ENCODE measurements at regions not wholly inside any gene's neighbourhood (a gene's known extent, or its start where the extent isn't known, plus 50 kb on each side); places are given as distances from the start of the nearest gene placed in this dataset.

DNA sequence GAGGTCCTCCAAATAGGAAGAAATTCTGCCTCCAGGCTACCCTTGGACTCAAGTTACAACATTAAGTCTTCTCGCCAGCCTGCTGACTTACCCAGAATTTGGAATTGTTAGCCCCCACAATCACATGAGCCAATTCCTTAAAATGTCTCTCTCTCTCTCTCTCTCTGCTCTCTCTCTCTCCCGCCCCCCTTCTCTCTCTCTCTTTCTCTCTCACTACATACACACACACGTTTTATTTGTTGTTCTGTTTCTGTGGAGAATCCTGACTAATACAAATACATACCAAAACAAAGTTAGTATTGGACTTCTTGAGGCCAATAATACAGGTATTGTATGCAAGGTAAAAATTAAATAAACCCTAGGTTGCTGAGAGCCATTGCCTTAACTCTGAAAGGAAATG, 72.1 kb downstream of the TNFSF18 start:
- TF ChIP-seq, protein P1, sequence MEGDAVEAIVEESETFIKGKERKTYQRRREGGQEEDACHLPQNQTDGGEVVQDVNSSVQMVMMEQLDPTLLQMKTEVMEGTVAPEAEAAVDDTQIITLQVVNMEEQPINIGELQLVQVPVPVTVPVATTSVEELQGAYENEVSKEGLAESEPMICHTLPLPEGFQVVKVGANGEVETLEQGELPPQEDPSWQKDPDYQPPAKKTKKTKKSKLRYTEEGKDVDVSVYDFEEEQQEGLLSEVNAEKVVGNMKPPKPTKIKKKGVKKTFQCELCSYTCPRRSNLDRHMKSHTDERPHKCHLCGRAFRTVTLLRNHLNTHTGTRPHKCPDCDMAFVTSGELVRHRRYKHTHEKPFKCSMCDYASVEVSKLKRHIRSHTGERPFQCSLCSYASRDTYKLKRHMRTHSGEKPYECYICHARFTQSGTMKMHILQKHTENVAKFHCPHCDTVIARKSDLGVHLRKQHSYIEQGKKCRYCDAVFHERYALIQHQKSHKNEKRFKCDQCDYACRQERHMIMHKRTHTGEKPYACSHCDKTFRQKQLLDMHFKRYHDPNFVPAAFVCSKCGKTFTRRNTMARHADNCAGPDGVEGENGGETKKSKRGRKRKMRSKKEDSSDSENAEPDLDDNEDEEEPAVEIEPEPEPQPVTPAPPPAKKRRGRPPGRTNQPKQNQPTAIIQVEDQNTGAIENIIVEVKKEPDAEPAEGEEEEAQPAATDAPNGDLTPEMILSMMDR (IDR thresholded peaks at IDR 0.05), result no peak
- TF ChIP-seq POLR2A (IDR thresholded peaks at IDR 0.05), result no peak
